Suprapubic skin (tissue), 4 donors: ENCODE measurements at regions not wholly inside any gene's neighbourhood (a gene's known extent, or its start where the extent isn't known, plus 50 kb on each side); places are given as distances from the start of the nearest gene placed in this dataset.

ENCODE experiments used
- DNase-seq, 2 donors: peaks; one replicate each; pipeline ENCODE4 v3.0.0-alpha.2; 2019; ENCODE audit warnings: low spot score in 2 of 2
- H3K27ac ChIP-seq: fragments of 200-600 bp; sonication (generic); one replicate; pipeline ENCODE4 v1.5.1; 2019
- H3K27me3 ChIP-seq: fragments of 200-600 bp; sonication (generic); one replicate; pipeline ENCODE4 v1.5.1; 2019
- H3K36me3 ChIP-seq: fragments of 200-600 bp; sonication (generic); one replicate; pipeline ENCODE4 v1.5.1; 2019
- H3K4me1 ChIP-seq: fragments of 200-600 bp; sonication (generic); one replicate; pipeline ENCODE4 v1.5.1; 2019
- H3K4me3 ChIP-seq: fragments of 200-600 bp; sonication (generic); one replicate; pipeline ENCODE4 v1.5.1; 2019; ENCODE audit warnings: mild to moderate bottlenecking
- H3K9me3 ChIP-seq: fragments of 200-600 bp; sonication (generic); one replicate; pipeline ENCODE4 v1.5.1; 2019
- EP300 ChIP-seq: sonication (generic); formaldehyde crosslinking; IDR thresholded peaks from one replicate; pipeline ENCODE4 v1.6.1; 2017; ENCODE audit warnings: antibody characterized with exemption
- POLR2A ChIP-seq, 2 donors: fragments of 450-650 bp; IDR thresholded peaks; one replicate each; pipeline ENCODE4 v1.6.1; 2017; ENCODE audit warnings: antibody characterized with exemption in 2 of 2, mild to moderate bottlenecking in 2 of 2, moderate library complexity in 2 of 2
- POLR2AphosphoS5 ChIP-seq, 3 donors: sonication (generic); formaldehyde crosslinking; IDR thresholded peaks; one replicate each; pipeline ENCODE4 v1.6.1; 2017; ENCODE audit warnings: antibody characterized with exemption in 3 of 3
- WGBS: methylation state at CpG from one replicate; pipeline ENCODE4 v1.1.5; 2018; 5-methylcytosine and 5-hydroxymethylcytosine counted together
- TF ChIP-seq, protein P1 (sequence below), 2 donors: fragments of 200-600 bp in 1 of 2; fragments of 450-650 bp in 1 of 2; sonication (generic) in 1 of 2; IDR thresholded peaks; one replicate each; pipeline ENCODE4 v1.5.1; 2016 to 2019; ENCODE audit warnings: antibody characterized with exemption in 2 of 2, mild to moderate bottlenecking in 1 of 2, moderate library complexity in 1 of 2

- Histone ChIP-seq H3K27ac (no peak overlapping the region), H3K36me3 (no peaks in the 10 kb centered on the region), H3K4me3 (no peak overlapping the region), H3K27me3 (no peaks in the 10 kb centered on the region), H3K4me1 (no peaks in the 10 kb centered on the region), H3K9me3 (peaks cover 5% of the 10 kb centered on the region)
- TF ChIP-seq POLR2AphosphoS5 (IDR thresholded peaks at IDR 0.05) = no peak
- TF ChIP-seq, protein P1, sequence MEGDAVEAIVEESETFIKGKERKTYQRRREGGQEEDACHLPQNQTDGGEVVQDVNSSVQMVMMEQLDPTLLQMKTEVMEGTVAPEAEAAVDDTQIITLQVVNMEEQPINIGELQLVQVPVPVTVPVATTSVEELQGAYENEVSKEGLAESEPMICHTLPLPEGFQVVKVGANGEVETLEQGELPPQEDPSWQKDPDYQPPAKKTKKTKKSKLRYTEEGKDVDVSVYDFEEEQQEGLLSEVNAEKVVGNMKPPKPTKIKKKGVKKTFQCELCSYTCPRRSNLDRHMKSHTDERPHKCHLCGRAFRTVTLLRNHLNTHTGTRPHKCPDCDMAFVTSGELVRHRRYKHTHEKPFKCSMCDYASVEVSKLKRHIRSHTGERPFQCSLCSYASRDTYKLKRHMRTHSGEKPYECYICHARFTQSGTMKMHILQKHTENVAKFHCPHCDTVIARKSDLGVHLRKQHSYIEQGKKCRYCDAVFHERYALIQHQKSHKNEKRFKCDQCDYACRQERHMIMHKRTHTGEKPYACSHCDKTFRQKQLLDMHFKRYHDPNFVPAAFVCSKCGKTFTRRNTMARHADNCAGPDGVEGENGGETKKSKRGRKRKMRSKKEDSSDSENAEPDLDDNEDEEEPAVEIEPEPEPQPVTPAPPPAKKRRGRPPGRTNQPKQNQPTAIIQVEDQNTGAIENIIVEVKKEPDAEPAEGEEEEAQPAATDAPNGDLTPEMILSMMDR (IDR thresholded peaks at IDR 0.05) = no peak
- TF ChIP-seq POLR2A (IDR thresholded peaks at IDR 0.05) = no peak
- TF ChIP-seq EP300 = no peak
- no peak for DNase-seq
These were observed 763.9 kb upstream of the LRFN5 start for GRCh38 chr14:40842816-40843215.

DNA sequence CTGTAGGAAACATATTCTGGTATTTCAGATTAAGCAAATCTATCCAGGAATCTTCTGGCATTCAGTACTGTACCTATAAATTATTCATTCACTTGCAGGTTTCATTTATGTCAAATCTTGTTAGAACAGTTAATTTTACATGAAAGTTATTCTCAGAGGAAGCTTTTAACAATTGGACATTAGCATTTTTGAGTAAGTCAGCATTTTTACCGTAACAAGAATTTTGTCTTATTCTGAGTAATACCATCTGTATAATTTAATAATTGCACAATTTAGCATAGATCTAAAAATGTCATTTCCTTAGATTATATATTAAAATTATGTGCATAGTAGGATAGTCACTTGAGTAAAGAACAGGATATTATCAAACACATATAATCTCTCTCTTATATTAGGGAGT, 764.8 kb upstream of the LRFN5 start:
- Histone ChIP-seq H3K9me3 (peaks cover 5% of the 10 kb centered on the region), H3K27ac (no peak overlapping the region), H3K36me3 (no peaks in the 10 kb centered on the region), H3K4me1 (no peaks in the 10 kb centered on the region), H3K27me3 (no peaks in the 10 kb centered on the region), H3K4me3 (no peak overlapping the region)
- DNase-seq = no peak
- TF ChIP-seq EP300 (no peak), POLR2A (IDR thresholded peaks at IDR 0.05) (no peak), POLR2AphosphoS5 (IDR thresholded peaks at IDR 0.05) (no peak)
- TF ChIP-seq, protein P1 (IDR thresholded peaks at IDR 0.05) = no peak
- WGBS = 23% methylated on average over 1 of the region's 1 CpG

DNA sequence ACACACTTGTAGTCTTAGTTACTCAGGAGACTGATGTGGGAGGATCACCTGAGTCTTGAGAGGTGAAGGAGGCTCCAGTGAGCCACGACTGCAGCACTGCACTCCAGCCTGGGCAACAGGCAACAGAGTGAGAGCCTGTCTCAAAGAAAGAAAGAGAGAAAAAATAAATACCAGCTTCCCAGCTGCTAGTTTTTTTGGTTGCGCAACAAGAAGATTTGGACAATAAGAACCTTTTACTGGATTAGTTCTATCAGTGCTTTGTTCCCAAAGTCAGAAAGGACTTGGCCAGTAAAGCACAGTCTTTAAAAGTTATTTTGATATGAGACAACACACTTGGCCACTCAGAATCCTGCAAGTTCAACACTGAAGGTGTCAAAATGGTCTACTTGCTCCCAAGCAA, 768.1 kb upstream of the LRFN5 start:
- Histone ChIP-seq H3K9me3 (peaks cover 5% of the 10 kb centered on the region), H3K4me1 (no peaks in the 10 kb centered on the region), H3K4me3 (no peak overlapping the region), H3K27ac (no peak overlapping the region), H3K27me3 (no peaks in the 10 kb centered on the region), H3K36me3 (no peaks in the 10 kb centered on the region)
- no peak for TF ChIP-seq EP300
- TF ChIP-seq, protein P1 (IDR thresholded peaks at IDR 0.05) = no peak
- no peak for TF ChIP-seq POLR2AphosphoS5 (IDR thresholded peaks at IDR 0.05)
- no peak for TF ChIP-seq POLR2A (IDR thresholded peaks at IDR 0.05)
- no peak for DNase-seq
- 68% methylated on average over 2 of the region's 2 CpGs for WGBS

DNA sequence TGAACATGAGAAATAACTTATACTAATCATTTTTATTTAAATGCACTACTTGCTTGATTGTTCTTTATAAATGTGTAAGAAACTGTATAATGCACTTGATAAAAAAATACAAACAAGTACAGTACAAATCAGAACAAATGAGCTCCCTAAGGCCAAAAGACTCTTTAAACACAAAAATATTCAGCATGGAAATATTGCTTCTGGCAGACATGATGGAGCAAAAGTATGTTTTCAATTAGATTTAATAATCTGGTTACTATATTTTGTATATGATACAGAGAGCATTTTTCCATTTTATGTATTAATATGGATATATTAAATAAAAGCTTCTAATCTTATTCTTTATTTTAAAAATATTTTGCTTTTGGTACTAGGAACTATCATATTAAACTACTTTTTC, 800.2 kb upstream of the LRFN5 start:
- H3K27ac ChIP-seq = no peak overlapping the region
- TF ChIP-seq POLR2A (IDR thresholded peaks at IDR 0.05) (no peak), POLR2AphosphoS5 (IDR thresholded peaks at IDR 0.05) (no peak), EP300 (no peak)
- TF ChIP-seq, protein P1 (IDR thresholded peaks at IDR 0.05) = no peak
- no peaks in the 10 kb centered on the region for H3K36me3 ChIP-seq

DNA sequence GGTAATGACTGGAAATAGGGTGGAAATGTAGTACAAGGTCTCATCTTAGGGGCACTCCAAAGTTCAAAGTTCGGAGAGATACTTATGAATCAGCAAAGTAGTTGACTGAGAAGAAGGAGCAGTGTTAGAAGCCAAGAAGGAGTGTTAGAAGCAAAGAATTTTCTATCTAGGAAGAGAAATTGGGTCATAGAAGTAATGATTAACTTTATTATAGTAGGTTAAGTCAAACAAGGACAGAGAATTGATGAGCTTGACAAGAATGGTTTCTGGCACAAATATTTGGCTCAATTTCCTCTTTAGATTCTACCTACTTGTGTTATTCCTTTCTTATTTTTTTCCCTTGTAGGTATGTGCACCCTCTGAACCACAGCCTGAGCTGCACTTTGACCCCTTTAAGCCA, 810.5 kb upstream of the LRFN5 start:
- Histone ChIP-seq H3K9me3 (peaks cover 5% of the 10 kb centered on the region), H3K4me3 (no peak overlapping the region), H3K4me1 (no peaks in the 10 kb centered on the region), H3K36me3 (no peaks in the 10 kb centered on the region), H3K27ac (no peak overlapping the region), H3K27me3 (no peaks in the 10 kb centered on the region)
- DNase-seq = no peak
- TF ChIP-seq, protein P1 (IDR thresholded peaks at IDR 0.05) = no peak
- TF ChIP-seq EP300 (no peak), POLR2AphosphoS5 (IDR thresholded peaks at IDR 0.05) (no peak), POLR2A (IDR thresholded peaks at IDR 0.05) (no peak)
- WGBS = 68% methylated on average over 1 of the region's 1 CpG

More for the DNA sequence above, 800.2 kb upstream of the LRFN5 start:
- no peak overlapping the region for H3K4me3 ChIP-seq
- no peaks in the 10 kb centered on the region for H3K9me3 ChIP-seq
- no peaks in the 10 kb centered on the region for H3K27me3 ChIP-seq
- DNase-seq = no peak
- H3K4me1 ChIP-seq = no peaks in the 10 kb centered on the region
